ENCODE measurements at regions not wholly inside any gene's neighbourhood (a gene's known extent, or its start where the extent isn't known, plus 50 kb on each side); places are given as distances from the start of the nearest gene placed in this dataset.

DNA sequence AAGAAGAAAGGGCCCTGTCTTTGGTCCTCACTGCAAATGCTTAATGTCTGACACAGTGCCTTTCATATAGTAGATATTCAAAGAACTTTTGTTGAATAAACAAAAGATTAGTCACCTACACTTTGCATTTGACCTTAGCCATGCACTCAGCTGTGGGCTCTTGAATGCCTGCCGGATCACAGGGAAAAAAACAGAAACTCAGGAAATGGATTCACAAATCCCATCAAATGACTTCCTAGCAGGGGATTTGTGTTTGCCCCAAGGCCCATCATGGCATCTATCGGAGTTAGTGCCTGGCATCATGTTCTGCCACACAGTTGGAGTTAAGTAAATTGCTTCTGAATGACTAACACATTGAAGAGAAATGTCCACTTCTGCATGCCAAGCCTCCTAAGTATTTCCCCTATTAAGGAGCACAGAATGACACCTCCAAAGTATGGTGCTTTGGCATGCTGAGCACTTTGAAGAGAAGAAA lies 72.3 kb upstream of the DST start:
- peak in 1 of 2 donors; percentile 39 for TF ChIP-seq RXRA (IDR thresholded peaks at IDR 0.05)
- no peak for TF ChIP-seq NR2F2 (IDR thresholded peaks at IDR 0.05)
- TF ChIP-seq YY1 (IDR thresholded peaks at IDR 0.05), result peak; percentile 14
- TF ChIP-seq, protein P1, sequence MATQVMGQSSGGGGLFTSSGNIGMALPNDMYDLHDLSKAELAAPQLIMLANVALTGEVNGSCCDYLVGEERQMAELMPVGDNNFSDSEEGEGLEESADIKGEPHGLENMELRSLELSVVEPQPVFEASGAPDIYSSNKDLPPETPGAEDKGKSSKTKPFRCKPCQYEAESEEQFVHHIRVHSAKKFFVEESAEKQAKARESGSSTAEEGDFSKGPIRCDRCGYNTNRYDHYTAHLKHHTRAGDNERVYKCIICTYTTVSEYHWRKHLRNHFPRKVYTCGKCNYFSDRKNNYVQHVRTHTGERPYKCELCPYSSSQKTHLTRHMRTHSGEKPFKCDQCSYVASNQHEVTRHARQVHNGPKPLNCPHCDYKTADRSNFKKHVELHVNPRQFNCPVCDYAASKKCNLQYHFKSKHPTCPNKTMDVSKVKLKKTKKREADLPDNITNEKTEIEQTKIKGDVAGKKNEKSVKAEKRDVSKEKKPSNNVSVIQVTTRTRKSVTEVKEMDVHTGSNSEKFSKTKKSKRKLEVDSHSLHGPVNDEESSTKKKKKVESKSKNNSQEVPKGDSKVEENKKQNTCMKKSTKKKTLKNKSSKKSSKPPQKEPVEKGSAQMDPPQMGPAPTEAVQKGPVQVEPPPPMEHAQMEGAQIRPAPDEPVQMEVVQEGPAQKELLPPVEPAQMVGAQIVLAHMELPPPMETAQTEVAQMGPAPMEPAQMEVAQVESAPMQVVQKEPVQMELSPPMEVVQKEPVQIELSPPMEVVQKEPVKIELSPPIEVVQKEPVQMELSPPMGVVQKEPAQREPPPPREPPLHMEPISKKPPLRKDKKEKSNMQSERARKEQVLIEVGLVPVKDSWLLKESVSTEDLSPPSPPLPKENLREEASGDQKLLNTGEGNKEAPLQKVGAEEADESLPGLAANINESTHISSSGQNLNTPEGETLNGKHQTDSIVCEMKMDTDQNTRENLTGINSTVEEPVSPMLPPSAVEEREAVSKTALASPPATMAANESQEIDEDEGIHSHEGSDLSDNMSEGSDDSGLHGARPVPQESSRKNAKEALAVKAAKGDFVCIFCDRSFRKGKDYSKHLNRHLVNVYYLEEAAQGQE (IDR thresholded peaks at IDR 0.05), result no peak
- no peak for TF ChIP-seq EGR1 (IDR thresholded peaks at IDR 0.05; ENCODE audit: low read depth in 2 of 2)
- TF ChIP-seq, protein P2, sequence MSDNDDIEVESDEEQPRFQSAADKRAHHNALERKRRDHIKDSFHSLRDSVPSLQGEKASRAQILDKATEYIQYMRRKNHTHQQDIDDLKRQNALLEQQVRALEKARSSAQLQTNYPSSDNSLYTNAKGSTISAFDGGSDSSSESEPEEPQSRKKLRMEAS (IDR thresholded peaks at IDR 0.05), result no peak
- TF ChIP-seq HNF4A (conservative IDR thresholded peaks at IDR 0.05), result peak in 1 of 2 donors; percentile 12
- peak; percentile 18 to 65 for TF ChIP-seq JUND (IDR thresholded peaks at IDR 0.05)
- no peak for TF ChIP-seq GABPA (IDR thresholded peaks at IDR 0.05 in 1 of 2, conservative IDR thresholded peaks at IDR 0.05 in 1 of 2)
- Histone ChIP-seq H3K9me3 (ENCODE audit: control insufficient read depth in 4 of 4, low read length in 3 of 4) (no peaks in the 10 kb centered on the region), H3K4me1 (ENCODE audit: control insufficient read depth in 4 of 4, insufficient read depth in 4 of 4, low read length in 3 of 4) (peaks cover 3 to 23% (median 9%) of the 10 kb centered on the region in 4 donors), H3K36me3 (ENCODE audit: control insufficient read depth in 4 of 4, insufficient read depth in 3 of 4, low read depth in 1 of 4, low read length in 3 of 4) (no peaks in the 10 kb centered on the region), H3K27me3 (ENCODE audit: control insufficient read depth in 4 of 4, insufficient read depth in 4 of 4, low read length in 3 of 4) (no peaks in the 10 kb centered on the region), H3K9ac (ENCODE audit: low read depth in 1 of 2, low read length in 2 of 2) (no peak overlapping the region), H3K27ac (ENCODE audit: low read depth in 1 of 2, low read length in 2 of 2) (peak overlapping the region; percentile 56 to 72), H3K4me3 (ENCODE audit: low read depth in 1 of 3, low read length in 3 of 3) (no peak overlapping the region)
- DNase-seq (ENCODE audit: low spot score), result no peak
- WGBS, result 52% methylated on average over 2 of the region's 2 CpGs

DNA sequence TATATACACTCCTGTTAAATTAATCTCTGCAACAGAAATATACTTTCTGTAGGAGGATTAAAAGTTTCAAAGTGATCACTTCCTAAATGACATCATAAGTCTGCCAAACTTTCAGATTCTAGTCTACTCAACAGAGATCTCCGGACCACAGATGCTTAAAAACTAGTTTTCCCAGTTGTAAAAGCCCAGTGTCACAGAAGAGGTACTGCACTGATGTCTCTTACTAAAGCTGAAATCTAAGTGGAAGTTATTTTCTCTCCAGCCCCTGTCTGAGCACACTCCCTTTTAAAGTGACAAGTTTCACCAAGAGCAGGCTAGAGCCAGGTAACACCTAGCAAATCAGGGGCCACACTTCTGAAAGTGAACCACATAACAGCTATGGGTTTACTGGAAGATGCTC lies 71.6 kb upstream of the DST start:
- Histone ChIP-seq H3K36me3 (ENCODE audit: control insufficient read depth in 4 of 4, insufficient read depth in 3 of 4, low read depth in 1 of 4, low read length in 3 of 4) (no peaks in the 10 kb centered on the region), H3K4me1 (ENCODE audit: control insufficient read depth in 4 of 4, insufficient read depth in 4 of 4, low read length in 3 of 4) (peaks cover 3 to 27% (median 14%) of the 10 kb centered on the region in 4 donors), H3K9ac (ENCODE audit: low read depth in 1 of 2, low read length in 2 of 2) (no peak overlapping the region), H3K4me3 (ENCODE audit: low read depth in 1 of 3, low read length in 3 of 3) (no peak overlapping the region), H3K9me3 (ENCODE audit: control insufficient read depth in 4 of 4, low read length in 3 of 4) (no peaks in the 10 kb centered on the region), H3K27ac (ENCODE audit: low read depth in 1 of 2, low read length in 2 of 2) (peak overlapping the region; percentile 56 to 72), H3K27me3 (ENCODE audit: control insufficient read depth in 4 of 4, insufficient read depth in 4 of 4, low read length in 3 of 4) (no peaks in the 10 kb centered on the region)
- DNase-seq (ENCODE audit: low spot score), result no peak
- WGBS, result 85% methylated on average over 1 of the region's 1 CpG
- TF ChIP-seq, protein P3, sequence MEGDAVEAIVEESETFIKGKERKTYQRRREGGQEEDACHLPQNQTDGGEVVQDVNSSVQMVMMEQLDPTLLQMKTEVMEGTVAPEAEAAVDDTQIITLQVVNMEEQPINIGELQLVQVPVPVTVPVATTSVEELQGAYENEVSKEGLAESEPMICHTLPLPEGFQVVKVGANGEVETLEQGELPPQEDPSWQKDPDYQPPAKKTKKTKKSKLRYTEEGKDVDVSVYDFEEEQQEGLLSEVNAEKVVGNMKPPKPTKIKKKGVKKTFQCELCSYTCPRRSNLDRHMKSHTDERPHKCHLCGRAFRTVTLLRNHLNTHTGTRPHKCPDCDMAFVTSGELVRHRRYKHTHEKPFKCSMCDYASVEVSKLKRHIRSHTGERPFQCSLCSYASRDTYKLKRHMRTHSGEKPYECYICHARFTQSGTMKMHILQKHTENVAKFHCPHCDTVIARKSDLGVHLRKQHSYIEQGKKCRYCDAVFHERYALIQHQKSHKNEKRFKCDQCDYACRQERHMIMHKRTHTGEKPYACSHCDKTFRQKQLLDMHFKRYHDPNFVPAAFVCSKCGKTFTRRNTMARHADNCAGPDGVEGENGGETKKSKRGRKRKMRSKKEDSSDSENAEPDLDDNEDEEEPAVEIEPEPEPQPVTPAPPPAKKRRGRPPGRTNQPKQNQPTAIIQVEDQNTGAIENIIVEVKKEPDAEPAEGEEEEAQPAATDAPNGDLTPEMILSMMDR (IDR thresholded peaks at IDR 0.05; ENCODE audit: low read depth, low read length, missing input control), result no peak
- no peak for TF ChIP-seq RXRA (IDR thresholded peaks at IDR 0.05)
- TF ChIP-seq, protein P4, sequence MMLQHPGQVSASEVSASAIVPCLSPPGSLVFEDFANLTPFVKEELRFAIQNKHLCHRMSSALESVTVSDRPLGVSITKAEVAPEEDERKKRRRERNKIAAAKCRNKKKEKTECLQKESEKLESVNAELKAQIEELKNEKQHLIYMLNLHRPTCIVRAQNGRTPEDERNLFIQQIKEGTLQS (IDR thresholded peaks at IDR 0.05), result no peak
- no peak for TF ChIP-seq TAF1 (conservative IDR thresholded peaks at IDR 0.05)
- TF ChIP-seq FOXA2 (IDR thresholded peaks at IDR 0.05), result no peak
- TF ChIP-seq NR2F2 (IDR thresholded peaks at IDR 0.05), result no peak
- TF ChIP-seq JUND (IDR thresholded peaks at IDR 0.05), result no peak
- TF ChIP-seq RAD21 (IDR thresholded peaks at IDR 0.05), result no peak
- no peak for TF ChIP-seq FOXA1 (IDR thresholded peaks at IDR 0.05)
- no peak for TF ChIP-seq HNF4G (IDR thresholded peaks at IDR 0.05)
- no peak for TF ChIP-seq HNF4A (conservative IDR thresholded peaks at IDR 0.05)
- no peak for TF ChIP-seq YY1 (IDR thresholded peaks at IDR 0.05)
- TF ChIP-seq, protein P1 (IDR thresholded peaks at IDR 0.05), result no peak
- TF ChIP-seq SP1 (IDR thresholded peaks at IDR 0.05), result no peak
- TF ChIP-seq GABPA (IDR thresholded peaks at IDR 0.05 in 1 of 2, conservative IDR thresholded peaks at IDR 0.05 in 1 of 2), result no peak
- TF ChIP-seq, protein P2 (IDR thresholded peaks at IDR 0.05), result no peak
- TF ChIP-seq EGR1 (IDR thresholded peaks at IDR 0.05; ENCODE audit: low read depth in 2 of 2), result no peak
- TF ChIP-seq, protein P5, sequence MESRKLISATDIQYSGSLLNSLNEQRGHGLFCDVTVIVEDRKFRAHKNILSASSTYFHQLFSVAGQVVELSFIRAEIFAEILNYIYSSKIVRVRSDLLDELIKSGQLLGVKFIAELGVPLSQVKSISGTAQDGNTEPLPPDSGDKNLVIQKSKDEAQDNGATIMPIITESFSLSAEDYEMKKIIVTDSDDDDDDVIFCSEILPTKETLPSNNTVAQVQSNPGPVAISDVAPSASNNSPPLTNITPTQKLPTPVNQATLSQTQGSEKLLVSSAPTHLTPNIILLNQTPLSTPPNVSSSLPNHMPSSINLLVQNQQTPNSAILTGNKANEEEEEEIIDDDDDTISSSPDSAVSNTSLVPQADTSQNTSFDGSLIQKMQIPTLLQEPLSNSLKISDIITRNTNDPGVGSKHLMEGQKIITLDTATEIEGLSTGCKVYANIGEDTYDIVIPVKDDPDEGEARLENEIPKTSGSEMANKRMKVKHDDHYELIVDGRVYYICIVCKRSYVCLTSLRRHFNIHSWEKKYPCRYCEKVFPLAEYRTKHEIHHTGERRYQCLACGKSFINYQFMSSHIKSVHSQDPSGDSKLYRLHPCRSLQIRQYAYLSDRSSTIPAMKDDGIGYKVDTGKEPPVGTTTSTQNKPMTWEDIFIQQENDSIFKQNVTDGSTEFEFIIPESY (IDR thresholded peaks at IDR 0.05), result no peak
